Ovary (tissue), 3 donors: ENCODE measurements at regions not wholly inside any gene's neighbourhood (a gene's known extent, or its start where the extent isn't known, plus 50 kb on each side); places are given as distances from the start of the nearest gene placed in this dataset.

Experiments used
- POLR2A ChIP-seq: fragments of 450-650 bp; IDR thresholded peaks from one replicate; pipeline ENCODE4 v1.6.1; 2017; ENCODE audit warnings: antibody characterized with exemption, mild to moderate bottlenecking, moderate library complexity
- TF ChIP-seq, protein P1 (sequence below), 3 donors: fragments of 450-650 bp in 2 of 3; fragments of 200-600 bp in 1 of 3; IDR thresholded peaks; one replicate each; pipeline versions ENCODE4 v1.5.1 to v1.8.0; 2016 to 2022; ENCODE audit warnings: antibody characterized with exemption in 3 of 3, mild to moderate bottlenecking in 1 of 3
- donor health status: DM: no; HTN: no; CAD: no.

DNA sequence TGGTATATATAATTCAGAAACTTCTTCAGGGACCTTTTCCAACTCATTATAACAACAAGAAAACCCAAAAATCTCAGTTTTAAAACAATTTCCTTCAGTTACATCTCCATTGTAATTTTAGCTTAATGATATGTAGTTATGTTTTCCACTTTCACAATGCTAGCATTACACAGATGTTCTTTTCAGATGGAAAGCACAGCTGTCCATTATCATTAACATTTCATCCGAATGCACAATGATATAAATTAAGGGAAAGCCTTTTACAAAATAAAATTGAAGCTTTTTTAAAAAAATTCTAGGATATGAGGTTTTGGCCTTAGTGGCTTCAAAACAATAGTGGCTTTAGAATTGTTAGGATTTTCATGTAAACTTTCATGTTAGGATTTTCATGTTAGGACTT is 389.2 kb downstream of the ADAM29 start:
- TF ChIP-seq POLR2A: no peak
- TF ChIP-seq, protein P1, sequence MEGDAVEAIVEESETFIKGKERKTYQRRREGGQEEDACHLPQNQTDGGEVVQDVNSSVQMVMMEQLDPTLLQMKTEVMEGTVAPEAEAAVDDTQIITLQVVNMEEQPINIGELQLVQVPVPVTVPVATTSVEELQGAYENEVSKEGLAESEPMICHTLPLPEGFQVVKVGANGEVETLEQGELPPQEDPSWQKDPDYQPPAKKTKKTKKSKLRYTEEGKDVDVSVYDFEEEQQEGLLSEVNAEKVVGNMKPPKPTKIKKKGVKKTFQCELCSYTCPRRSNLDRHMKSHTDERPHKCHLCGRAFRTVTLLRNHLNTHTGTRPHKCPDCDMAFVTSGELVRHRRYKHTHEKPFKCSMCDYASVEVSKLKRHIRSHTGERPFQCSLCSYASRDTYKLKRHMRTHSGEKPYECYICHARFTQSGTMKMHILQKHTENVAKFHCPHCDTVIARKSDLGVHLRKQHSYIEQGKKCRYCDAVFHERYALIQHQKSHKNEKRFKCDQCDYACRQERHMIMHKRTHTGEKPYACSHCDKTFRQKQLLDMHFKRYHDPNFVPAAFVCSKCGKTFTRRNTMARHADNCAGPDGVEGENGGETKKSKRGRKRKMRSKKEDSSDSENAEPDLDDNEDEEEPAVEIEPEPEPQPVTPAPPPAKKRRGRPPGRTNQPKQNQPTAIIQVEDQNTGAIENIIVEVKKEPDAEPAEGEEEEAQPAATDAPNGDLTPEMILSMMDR (IDR thresholded peaks at IDR 0.05): no peak
